SHP77 treated with DMSO at 0.1 percent for 48 hours (cell line): ENCODE measurements at regions not wholly inside any gene's neighbourhood (a gene's known extent, or its start where the extent isn't known, plus 50 kb on each side); places are given as distances from the start of the nearest gene placed in this dataset.

ENCODE experiments used
- DNase-seq: peaks from one replicate; lab custom pipeline; 2025; lab: John Stamatoyannopoulos, UW

GRCh38 chr9:73219985-73220626, 68.4 kb downstream of the ANXA1 start:
- DNase-seq: no peak

GRCh38 chr9:73223594-73223993, 71.9 kb downstream of the ANXA1 start:
- no peak for DNase-seq

- no peak for DNase-seq
These were observed 77.9 kb downstream of the ANXA1 start for GRCh38 chr9:73229543-73229942.

- no peak for DNase-seq
These were observed 78.6 kb downstream of the ANXA1 start for GRCh38 chr9:73230251-73230650.

GRCh38 chr9:73231203-73231602, 79.5 kb downstream of the ANXA1 start:
- DNase-seq: no peak

GRCh38 chr9:73233359-73234007, 81.8 kb downstream of the ANXA1 start:
- DNase-seq: no peak

- no peak for DNase-seq
These were observed 82.3 kb downstream of the ANXA1 start for GRCh38 chr9:73234008-73234360.

- no peak for DNase-seq
These were observed 85.5 kb downstream of the ANXA1 start for GRCh38 chr9:73237140-73237539.

- DNase-seq: no peak
These were observed 88.1 kb downstream of the ANXA1 start for GRCh38 chr9:73239570-73240265.

- no peak for DNase-seq
These were observed 91.4 kb downstream of the ANXA1 start for GRCh38 chr9:73243078-73243477.

GRCh38 chr9:73259086-73259696, 107.5 kb downstream of the ANXA1 start:
- no peak for DNase-seq

GRCh38 chr9:73260506-73260905, 108.8 kb downstream of the ANXA1 start:
- DNase-seq: no peak

- DNase-seq: no peak
These were observed 113.0 kb downstream of the ANXA1 start for GRCh38 chr9:73264631-73265030.

- no peak for DNase-seq
These were observed 114.2 kb downstream of the ANXA1 start for GRCh38 chr9:73265876-73266275.

GRCh38 chr9:73269430-73270101, 117.9 kb downstream of the ANXA1 start:
- no peak for DNase-seq

GRCh38 chr9:73270967-73271721, 119.5 kb downstream of the ANXA1 start:
- no peak for DNase-seq

- no peak for DNase-seq
These were observed 128.4 kb downstream of the ANXA1 start for GRCh38 chr9:73280113-73280512.

GRCh38 chr9:73284377-73284776, 132.7 kb downstream of the ANXA1 start:
- DNase-seq: no peak

GRCh38 chr9:73294336-73294735, 142.7 kb downstream of the ANXA1 start:
- no peak for DNase-seq

GRCh38 chr9:73325983-73326382, 174.3 kb downstream of the ANXA1 start:
- DNase-seq: no peak

- no peak for DNase-seq
These were observed 175.5 kb downstream of the ANXA1 start for GRCh38 chr9:73327149-73327548.

GRCh38 chr9:73337182-73337581, 185.5 kb downstream of the ANXA1 start:
- DNase-seq: peak; percentile 13
